Neuronal stem cell (in vitro differentiated cells): ENCODE measurements at regions not wholly inside any gene's neighbourhood (a gene's known extent, or its start where the extent isn't known, plus 50 kb on each side); places are given as distances from the start of the nearest gene placed in this dataset.

Source experiments
- DNase-seq: peaks from one replicate; pipeline ENCODE4 v3.0.0-alpha.2; 2013; ENCODE audit warnings: low spot score
- H2AFZ ChIP-seq: one replicate; pipeline ENCODE4 v1.6.1; 2013; ENCODE audit warnings: mild to moderate bottlenecking, low read length, inconsistent platforms
- H2AK5ac ChIP-seq: 2 replicates; pipeline ENCODE4 v1.6.1; 2013; ENCODE audit warnings: low read depth, mild to moderate bottlenecking, inconsistent platforms, low read length, moderate library complexity, mixed read lengths
- H2BK120ac ChIP-seq: 2 replicates; pipeline ENCODE4 v1.6.1; 2013; ENCODE audit warnings: low read depth, mild to moderate bottlenecking, inconsistent platforms, low read length, moderate library complexity, mixed read lengths
- H2BK12ac ChIP-seq: one replicate; pipeline ENCODE4 v1.6.1; 2013; ENCODE audit warnings: low read length, inconsistent platforms
- H2BK15ac ChIP-seq: 2 replicates; pipeline ENCODE4 v1.6.1; 2013; ENCODE audit warnings: mild to moderate bottlenecking, low read length, inconsistent platforms, mixed read lengths
- H2BK5ac ChIP-seq: one replicate; pipeline ENCODE4 v1.6.1; 2013; ENCODE audit warnings: inconsistent platforms, mild to moderate bottlenecking, low read length, moderate library complexity
- H3K14ac ChIP-seq: one replicate; pipeline ENCODE4 v1.6.1; 2013; ENCODE audit warnings: low read length, inconsistent platforms
- H3K18ac ChIP-seq: 2 replicates; pipeline ENCODE4 v1.6.1; 2013; ENCODE audit warnings: low read length, inconsistent platforms
- H3K23ac ChIP-seq: 2 replicates; pipeline ENCODE4 v1.6.1; 2013; ENCODE audit warnings: low read depth, mild to moderate bottlenecking, mixed read lengths, low read length, inconsistent platforms; ENCODE audit not compliant: poor library complexity
- H3K27ac ChIP-seq: replicated peaks from 3 replicates; pipeline ENCODE4 v1.5.1; 2013; ENCODE audit warnings: low read length, inconsistent platforms
- H3K27me3 ChIP-seq, 3 experiments: 2 replicates each; pipeline ENCODE4 v1.6.1; 2013; ENCODE audit warnings: low read length in 3 of 3, mild to moderate bottlenecking in 2 of 3, inconsistent platforms in 1 of 3, low read depth in 1 of 3, mixed read lengths in 1 of 3, moderate library complexity in 1 of 3; ENCODE audit not compliant: control insufficient read depth in 3 of 3, insufficient read depth in 3 of 3
- H3K36me3 ChIP-seq, 2 donors: replicated peaks in 1 of 2; 2 replicates each; pipeline ENCODE4 v1.6.1; 2013; ENCODE audit warnings: low read length in 2 of 2; ENCODE audit not compliant: control insufficient read depth in 2 of 2, insufficient read depth in 2 of 2
- H3K4ac ChIP-seq: 2 replicates; pipeline ENCODE4 v1.6.1; 2013; ENCODE audit warnings: inconsistent platforms, mild to moderate bottlenecking, low read length, moderate library complexity
- H3K4me1 ChIP-seq, 2 donors: 1 replicate in 1 of 2; 2 replicates in 1 of 2; pipeline ENCODE4 v1.6.1; 2013; ENCODE audit warnings: low read length in 2 of 2, low read depth in 1 of 2; ENCODE audit not compliant: control insufficient read depth in 2 of 2, insufficient read depth in 1 of 2
- H3K4me2 ChIP-seq: one replicate; pipeline ENCODE4 v1.6.1; 2013; ENCODE audit warnings: mild to moderate bottlenecking, low read length, inconsistent platforms; ENCODE audit not compliant: insufficient read depth, poor library complexity, severe bottlenecking
- H3K4me3 ChIP-seq, 2 donors: 2 replicates each; pipeline ENCODE4 v1.5.1; 2013; ENCODE audit warnings: low read length in 2 of 2, mild to moderate bottlenecking in 2 of 2, inconsistent platforms in 1 of 2, moderate library complexity in 1 of 2
- H3K79me1 ChIP-seq: one replicate; pipeline ENCODE4 v1.6.1; 2013; ENCODE audit warnings: low read depth, mild to moderate bottlenecking, inconsistent platforms, low read length, moderate library complexity
- H3K9ac ChIP-seq: one replicate; pipeline ENCODE4 v1.6.1; 2013; ENCODE audit warnings: mild to moderate bottlenecking, low read depth, low read length, inconsistent platforms; ENCODE audit not compliant: poor library complexity
- H3K9me3 ChIP-seq, 2 donors: replicated peaks in 1 of 2; 2 replicates each; pipeline versions ENCODE3 to v1.6.1; 2013; ENCODE audit warnings: low read length in 2 of 2, mild to moderate bottlenecking in 2 of 2, inconsistent platforms in 1 of 2, low read depth in 1 of 2, mixed read lengths in 1 of 2, moderate library complexity in 1 of 2; ENCODE audit not compliant: control insufficient read depth in 2 of 2, insufficient read depth in 1 of 2
- H4K8ac ChIP-seq: one replicate; pipeline ENCODE4 v1.6.1; 2013; ENCODE audit warnings: low read depth, mild to moderate bottlenecking, inconsistent platforms, low read length, moderate library complexity
- H4K91ac ChIP-seq: one replicate; pipeline ENCODE4 v1.6.1; 2013; ENCODE audit warnings: low read length, low read depth, mild to moderate bottlenecking, inconsistent platforms; ENCODE audit not compliant: poor library complexity
- WGBS, 2 donors: extraction: QIAGEN DNeasy Blood & Tissue Kit; methylation state at CpG; one replicate each; pipeline ENCODE4 v1.1.7; 2013; ENCODE audit warnings: missing lambda C conversion rate in 2 of 2, mixed read lengths in 1 of 2; ENCODE audit not compliant: insufficient read length in 2 of 2, insufficient replicate concordance in 1 of 2; ENCODE audit errors: extremely low coverage in 2 of 2; 5-methylcytosine and 5-hydroxymethylcytosine counted together

DNA sequence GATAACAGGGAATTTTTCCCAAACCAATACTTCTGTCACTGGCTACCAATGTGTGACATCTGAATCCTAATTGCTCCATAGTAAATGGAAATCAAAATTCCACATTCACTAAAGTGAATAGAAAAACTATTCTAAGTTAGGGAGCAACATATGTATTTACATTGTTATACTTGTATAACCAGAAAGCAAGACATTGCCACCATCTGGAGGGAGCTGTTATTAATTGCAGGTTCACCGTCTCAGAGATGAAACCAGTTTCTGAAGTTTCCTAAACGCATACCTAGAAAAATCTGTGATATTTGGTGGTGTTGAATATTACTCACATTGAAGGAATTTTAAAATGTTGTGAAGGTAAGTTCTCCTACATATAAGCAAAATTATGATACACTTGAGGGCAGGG is 390.1 kb downstream of the NXPH1 start:
- Histone ChIP-seq H2BK5ac (no peak overlapping the region), H3K9ac (no peak overlapping the region), H3K14ac (no peak overlapping the region), H3K4me2 (no peak overlapping the region), H2BK12ac (no peak overlapping the region), H3K27ac (no peak overlapping the region), H2BK15ac (no peak overlapping the region), H3K79me1 (no peaks in the 10 kb centered on the region), H3K4ac (no peak overlapping the region), H2AFZ (no peak overlapping the region), H4K8ac (no peak overlapping the region), H2BK120ac (no peak overlapping the region), H3K23ac (no peak overlapping the region), H3K4me3 (no peak overlapping the region), H4K91ac (no peak overlapping the region), H3K9me3 (no peaks in the 10 kb centered on the region), H3K18ac (no peak overlapping the region), H2AK5ac (no peak overlapping the region), H3K27me3 (no peaks in the 10 kb centered on the region), H3K4me1 (no peaks in the 10 kb centered on the region), H3K36me3 (no peaks in the 10 kb centered on the region)
- DNase-seq, result no peak
- no CpG with 5 or more reads among the region's 2 CpGs for WGBS, 2 donors

DNA sequence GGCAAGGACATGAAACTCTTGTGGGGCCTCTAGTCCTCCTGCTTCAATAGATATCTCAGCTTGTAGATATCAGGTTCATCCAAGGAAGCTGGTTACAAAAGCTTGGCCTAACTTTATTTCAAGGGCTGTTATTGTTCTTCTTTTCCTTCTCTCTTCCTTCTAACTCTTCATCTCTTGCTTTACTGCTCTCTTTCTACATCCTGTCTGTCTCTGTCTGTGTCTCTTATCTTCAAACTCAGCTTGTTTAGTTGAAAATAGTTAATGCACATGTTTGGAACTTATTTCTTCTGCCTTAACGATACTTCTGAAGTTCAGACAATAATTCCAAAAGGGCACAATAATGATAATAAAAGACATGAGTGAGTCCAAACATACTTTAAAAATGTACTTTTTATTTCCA is 393.9 kb downstream of the NXPH1 start:
- H3K27ac ChIP-seq, result no peak overlapping the region
- H3K18ac ChIP-seq, result no peak overlapping the region
- no peak overlapping the region for H2BK5ac ChIP-seq
- DNase-seq, result no peak
- H3K4me1 ChIP-seq, result no peaks in the 10 kb centered on the region
- WGBS, 2 donors, result no CpG with 5 or more reads among the region's 1 CpG
- no peak overlapping the region for H2AFZ ChIP-seq
- no peak overlapping the region for H4K91ac ChIP-seq
- H2BK12ac ChIP-seq, result no peak overlapping the region
- no peak overlapping the region for H3K14ac ChIP-seq
- H3K79me1 ChIP-seq, result no peaks in the 10 kb centered on the region
- H3K9me3 ChIP-seq, result no peaks in the 10 kb centered on the region
- no peak overlapping the region for H3K23ac ChIP-seq
- H2AK5ac ChIP-seq, result no peak overlapping the region
- no peak overlapping the region for H2BK120ac ChIP-seq
- H3K9ac ChIP-seq, result no peak overlapping the region
- H3K4ac ChIP-seq, result no peak overlapping the region
- H2BK15ac ChIP-seq, result no peak overlapping the region
- no peak overlapping the region for H3K4me2 ChIP-seq
- H4K8ac ChIP-seq, result no peak overlapping the region
- H3K27me3 ChIP-seq, result no peaks in the 10 kb centered on the region
- no peaks in the 10 kb centered on the region for H3K36me3 ChIP-seq
- H3K4me3 ChIP-seq, result no peak overlapping the region

DNA sequence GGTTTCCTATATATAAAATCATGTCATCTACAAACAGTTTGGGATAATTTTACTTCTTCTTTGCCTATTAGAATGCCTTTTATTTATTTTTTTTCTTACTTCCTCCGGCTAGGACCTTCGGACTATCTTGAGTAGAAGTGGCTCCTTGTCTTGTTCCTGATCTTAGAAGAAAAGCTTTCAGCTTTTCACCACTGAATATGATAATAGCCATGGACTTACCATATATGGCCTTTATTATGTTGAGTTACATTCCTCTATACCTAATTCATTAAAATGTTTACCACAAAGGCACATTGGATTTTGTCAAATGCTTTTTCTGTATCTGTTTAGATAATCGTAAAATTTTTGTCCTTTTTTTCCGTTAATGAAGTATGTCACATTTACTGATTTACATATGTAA is 395.7 kb downstream of the NXPH1 start:
- H3K4me3 ChIP-seq, result no peak overlapping the region
- H2BK120ac ChIP-seq, result no peak overlapping the region
- no peak overlapping the region for H2BK12ac ChIP-seq
- no peak overlapping the region for H2BK15ac ChIP-seq
- no peak overlapping the region for H3K9ac ChIP-seq
- no peaks in the 10 kb centered on the region for H3K27me3 ChIP-seq
- no peak overlapping the region for H2AFZ ChIP-seq
- no peaks in the 10 kb centered on the region for H3K36me3 ChIP-seq
- no peak overlapping the region for H3K23ac ChIP-seq
- H3K4me2 ChIP-seq, result no peak overlapping the region
- no peak overlapping the region for H4K8ac ChIP-seq
- H3K27ac ChIP-seq, result no peak overlapping the region
- H3K4ac ChIP-seq, result no peak overlapping the region
- H3K14ac ChIP-seq, result no peak overlapping the region
- no peak overlapping the region for H4K91ac ChIP-seq
- no peaks in the 10 kb centered on the region for H3K9me3 ChIP-seq
- no peak overlapping the region for H2BK5ac ChIP-seq
- no peak for DNase-seq
- WGBS, 2 donors, result no CpG with 5 or more reads among the region's 4 CpGs
- H3K4me1 ChIP-seq, result no peaks in the 10 kb centered on the region
- H3K18ac ChIP-seq, result no peak overlapping the region
- H2AK5ac ChIP-seq, result no peak overlapping the region
- no peaks in the 10 kb centered on the region for H3K79me1 ChIP-seq

GRCh38 chr7:8831376-8831775 is 398.0 kb downstream of the NXPH1 start:
- Histone ChIP-seq H2AFZ (no peak overlapping the region), H2BK120ac (no peak overlapping the region), H3K27me3 (no peaks in the 10 kb centered on the region), H3K4ac (no peak overlapping the region), H3K9me3 (no peaks in the 10 kb centered on the region), H3K4me3 (no peak overlapping the region), H3K4me1 (no peaks in the 10 kb centered on the region), H3K18ac (no peak overlapping the region), H3K79me1 (no peaks in the 10 kb centered on the region), H2BK5ac (no peak overlapping the region), H3K9ac (no peak overlapping the region), H4K8ac (no peak overlapping the region), H3K27ac (no peak overlapping the region), H4K91ac (no peak overlapping the region), H2AK5ac (no peak overlapping the region), H3K4me2 (no peak overlapping the region), H3K23ac (no peak overlapping the region), H2BK15ac (no peak overlapping the region), H3K14ac (no peak overlapping the region), H3K36me3 (no peaks in the 10 kb centered on the region), H2BK12ac (no peak overlapping the region)
- WGBS, 2 donors, result no CpG with 5 or more reads among the region's 4 CpGs
- no peak for DNase-seq
